ENCODE measurements at regions not wholly inside any gene's neighbourhood (a gene's known extent, or its start where the extent isn't known, plus 50 kb on each side); places are given as distances from the start of the nearest gene placed in this dataset.

DNA sequence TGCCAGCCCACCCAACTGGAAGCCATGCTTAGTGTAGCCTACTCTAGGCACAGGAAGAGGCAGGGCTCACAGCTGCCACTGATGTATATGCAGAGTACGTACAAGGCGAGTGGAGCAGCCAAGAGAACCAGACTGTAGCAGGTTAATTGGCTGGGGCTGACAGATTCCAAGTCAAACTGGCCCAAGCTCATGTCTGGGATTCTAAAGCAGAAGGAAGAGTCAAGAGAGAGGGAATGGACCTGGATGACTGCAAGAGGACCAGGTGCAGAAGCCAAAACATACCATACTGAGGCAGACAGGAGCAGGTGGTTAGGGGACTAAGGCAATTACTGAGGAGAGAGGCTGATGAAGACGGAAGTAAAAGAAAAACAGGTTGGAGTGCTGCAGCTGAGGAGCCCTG is 51.3 kb upstream of the LRRN2 start:
- DNase-seq (ENCODE audit: low spot score), result no peak
- Mint-ChIP-seq H3K27me3 (ENCODE audit: low read depth) (peaks cover 34% of the 10 kb centered on the region), H3K4me3 (no peak overlapping the region), H3K27ac (no peak overlapping the region), H3K9me3 (peaks cover 23% of the 10 kb centered on the region), H3K4me1 (peaks cover 4% of the 10 kb centered on the region), H3K36me3 (peaks cover 12% of the 10 kb centered on the region)
- ATAC-seq, result peak; percentile 22; the same call in 1 of the 2 replicates
- ChIA-PET CTCF (interaction anchor here (1.5 to 1.6 kb wide), 2 partner anchors 10 to 44 kb away, joined by 5 to 7 read pairs; no protein-coding TSS in a partner anchor), POLR2A (no interaction called here)
- TF ChIP-seq, protein P1, sequence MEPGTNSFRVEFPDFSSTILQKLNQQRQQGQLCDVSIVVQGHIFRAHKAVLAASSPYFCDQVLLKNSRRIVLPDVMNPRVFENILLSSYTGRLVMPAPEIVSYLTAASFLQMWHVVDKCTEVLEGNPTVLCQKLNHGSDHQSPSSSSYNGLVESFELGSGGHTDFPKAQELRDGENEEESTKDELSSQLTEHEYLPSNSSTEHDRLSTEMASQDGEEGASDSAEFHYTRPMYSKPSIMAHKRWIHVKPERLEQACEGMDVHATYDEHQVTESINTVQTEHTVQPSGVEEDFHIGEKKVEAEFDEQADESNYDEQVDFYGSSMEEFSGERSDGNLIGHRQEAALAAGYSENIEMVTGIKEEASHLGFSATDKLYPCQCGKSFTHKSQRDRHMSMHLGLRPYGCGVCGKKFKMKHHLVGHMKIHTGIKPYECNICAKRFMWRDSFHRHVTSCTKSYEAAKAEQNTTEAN (CRISPR knock-in tag; IDR thresholded peaks at IDR 0.05), result no peak
- TF ChIP-seq EMX1 (CRISPR knock-in tag; IDR thresholded peaks at IDR 0.05) (no peak), E2F5 (CRISPR knock-in tag; IDR thresholded peaks at IDR 0.05) (no peak), ZSCAN18 (CRISPR knock-in tag; IDR thresholded peaks at IDR 0.05) (no peak), ZNF219 (CRISPR knock-in tag; IDR thresholded peaks at IDR 0.05; ENCODE audit: borderline replicate concordance) (no peak), CDX4 (CRISPR knock-in tag; IDR thresholded peaks at IDR 0.05; ENCODE audit: borderline replicate concordance) (no peak), IRF2 (CRISPR knock-in tag; IDR thresholded peaks at IDR 0.05; ENCODE audit: borderline replicate concordance, low read depth) (no peak), ZNF232 (CRISPR knock-in tag; IDR thresholded peaks at IDR 0.05) (no peak)

DNA sequence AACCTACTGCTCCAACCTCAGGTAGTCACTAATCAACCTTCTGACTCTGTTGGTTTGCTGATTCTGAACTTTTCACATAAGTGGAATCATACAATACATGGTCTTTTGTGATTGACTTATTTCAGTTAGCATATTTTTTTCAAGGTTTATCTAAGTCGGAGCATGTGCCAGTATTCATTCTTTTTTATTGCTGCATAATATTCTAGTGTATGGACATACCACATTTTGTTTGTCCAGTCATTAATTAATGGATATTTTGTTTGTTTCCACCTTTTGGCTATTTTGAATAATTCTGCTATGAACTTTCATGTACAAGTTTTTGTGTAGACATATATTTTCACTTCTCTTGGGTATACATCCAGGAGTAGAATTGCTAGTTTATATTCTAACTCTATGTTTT is 53.0 kb upstream of the LRRN2 start:
- Mint-ChIP-seq H3K27me3 (ENCODE audit: low read depth) (peaks cover 28% of the 10 kb centered on the region), H3K27ac (no peak overlapping the region), H3K36me3 (peaks cover 12% of the 10 kb centered on the region), H3K4me1 (peaks cover 10% of the 10 kb centered on the region), H3K4me3 (no peak overlapping the region), H3K9me3 (peaks cover 23% of the 10 kb centered on the region)
- TF ChIP-seq ZNF317 (CRISPR knock-in tag; IDR thresholded peaks at IDR 0.05; ENCODE audit: borderline replicate concordance, low read depth) (no peak), PREB (CRISPR knock-in tag; IDR thresholded peaks at IDR 0.05; ENCODE audit: borderline replicate concordance) (no peak)
- ATAC-seq, result no peak
- ChIA-PET POLR2A (no interaction called here), CTCF (interaction anchor here (1.0 kb wide), 1 partner anchor 8 kb away, joined by 4 read pairs; no protein-coding TSS in a partner anchor)
- no peak for DNase-seq (ENCODE audit: low spot score)

GRCh38 chr1:204740354-204740753 is 54.8 kb upstream of the LRRN2 start:
- ChIA-PET CTCF (no interaction called here), POLR2A (no interaction called here)
- Mint-ChIP-seq H3K9me3 (peaks cover 23% of the 10 kb centered on the region), H3K27me3 (ENCODE audit: low read depth) (peaks cover 24% of the 10 kb centered on the region), H3K36me3 (peaks cover 12% of the 10 kb centered on the region), H3K4me3 (no peak overlapping the region), H3K4me1 (peaks cover 10% of the 10 kb centered on the region), H3K27ac (no peak overlapping the region)
- ATAC-seq (no peak), DNase-seq (ENCODE audit: low spot score) (no peak)
- TF ChIP-seq ZNF416 (CRISPR knock-in tag; IDR thresholded peaks at IDR 0.05) (no peak), SOX15 (CRISPR knock-in tag; IDR thresholded peaks at IDR 0.05) (no peak), ZNF232 (CRISPR knock-in tag; IDR thresholded peaks at IDR 0.05) (no peak), NR3C1 (CRISPR knock-in tag; conservative IDR thresholded peaks at IDR 0.05; ENCODE audit: low read depth) (no peak), IRF2 (CRISPR knock-in tag; IDR thresholded peaks at IDR 0.05; ENCODE audit: borderline replicate concordance, low read depth) (no peak), ZNF396 (CRISPR knock-in tag; IDR thresholded peaks at IDR 0.05; ENCODE audit: borderline replicate concordance) (no peak), TP53 (CRISPR knock-in tag; IDR thresholded peaks at IDR 0.05) (no peak)
- TF ChIP-seq, protein P2, sequence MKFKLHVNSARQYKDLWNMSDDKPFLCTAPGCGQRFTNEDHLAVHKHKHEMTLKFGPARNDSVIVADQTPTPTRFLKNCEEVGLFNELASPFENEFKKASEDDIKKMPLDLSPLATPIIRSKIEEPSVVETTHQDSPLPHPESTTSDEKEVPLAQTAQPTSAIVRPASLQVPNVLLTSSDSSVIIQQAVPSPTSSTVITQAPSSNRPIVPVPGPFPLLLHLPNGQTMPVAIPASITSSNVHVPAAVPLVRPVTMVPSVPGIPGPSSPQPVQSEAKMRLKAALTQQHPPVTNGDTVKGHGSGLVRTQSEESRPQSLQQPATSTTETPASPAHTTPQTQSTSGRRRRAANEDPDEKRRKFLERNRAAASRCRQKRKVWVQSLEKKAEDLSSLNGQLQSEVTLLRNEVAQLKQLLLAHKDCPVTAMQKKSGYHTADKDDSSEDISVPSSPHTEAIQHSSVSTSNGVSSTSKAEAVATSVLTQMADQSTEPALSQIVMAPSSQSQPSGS (CRISPR knock-in tag; IDR thresholded peaks at IDR 0.05; ENCODE audit: borderline replicate concordance, low read depth), result no peak
- TF ChIP-seq, protein P3, sequence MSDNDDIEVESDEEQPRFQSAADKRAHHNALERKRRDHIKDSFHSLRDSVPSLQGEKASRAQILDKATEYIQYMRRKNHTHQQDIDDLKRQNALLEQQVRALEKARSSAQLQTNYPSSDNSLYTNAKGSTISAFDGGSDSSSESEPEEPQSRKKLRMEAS (CRISPR knock-in tag; IDR thresholded peaks at IDR 0.05), result no peak
- TF ChIP-seq, protein P4, sequence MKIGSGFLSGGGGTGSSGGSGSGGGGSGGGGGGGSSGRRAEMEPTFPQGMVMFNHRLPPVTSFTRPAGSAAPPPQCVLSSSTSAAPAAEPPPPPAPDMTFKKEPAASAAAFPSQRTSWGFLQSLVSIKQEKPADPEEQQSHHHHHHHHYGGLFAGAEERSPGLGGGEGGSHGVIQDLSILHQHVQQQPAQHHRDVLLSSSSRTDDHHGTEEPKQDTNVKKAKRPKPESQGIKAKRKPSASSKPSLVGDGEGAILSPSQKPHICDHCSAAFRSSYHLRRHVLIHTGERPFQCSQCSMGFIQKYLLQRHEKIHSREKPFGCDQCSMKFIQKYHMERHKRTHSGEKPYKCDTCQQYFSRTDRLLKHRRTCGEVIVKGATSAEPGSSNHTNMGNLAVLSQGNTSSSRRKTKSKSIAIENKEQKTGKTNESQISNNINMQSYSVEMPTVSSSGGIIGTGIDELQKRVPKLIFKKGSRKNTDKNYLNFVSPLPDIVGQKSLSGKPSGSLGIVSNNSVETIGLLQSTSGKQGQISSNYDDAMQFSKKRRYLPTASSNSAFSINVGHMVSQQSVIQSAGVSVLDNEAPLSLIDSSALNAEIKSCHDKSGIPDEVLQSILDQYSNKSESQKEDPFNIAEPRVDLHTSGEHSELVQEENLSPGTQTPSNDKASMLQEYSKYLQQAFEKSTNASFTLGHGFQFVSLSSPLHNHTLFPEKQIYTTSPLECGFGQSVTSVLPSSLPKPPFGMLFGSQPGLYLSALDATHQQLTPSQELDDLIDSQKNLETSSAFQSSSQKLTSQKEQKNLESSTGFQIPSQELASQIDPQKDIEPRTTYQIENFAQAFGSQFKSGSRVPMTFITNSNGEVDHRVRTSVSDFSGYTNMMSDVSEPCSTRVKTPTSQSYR (CRISPR knock-in tag; IDR thresholded peaks at IDR 0.05), result no peak
- TF ChIP-seq, protein P5, sequence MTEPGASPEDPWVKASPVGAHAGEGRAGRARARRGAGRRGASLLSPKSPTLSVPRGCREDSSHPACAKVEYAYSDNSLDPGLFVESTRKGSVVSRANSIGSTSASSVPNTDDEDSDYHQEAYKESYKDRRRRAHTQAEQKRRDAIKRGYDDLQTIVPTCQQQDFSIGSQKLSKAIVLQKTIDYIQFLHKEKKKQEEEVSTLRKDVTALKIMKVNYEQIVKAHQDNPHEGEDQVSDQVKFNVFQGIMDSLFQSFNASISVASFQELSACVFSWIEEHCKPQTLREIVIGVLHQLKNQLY (CRISPR knock-in tag; IDR thresholded peaks at IDR 0.05), result no peak
